WTC11 (cell line): ENCODE measurements at regions not wholly inside any gene's neighbourhood (a gene's known extent, or its start where the extent isn't known, plus 50 kb on each side); places are given as distances from the start of the nearest gene placed in this dataset.

Experiments used
- ATAC-seq: fragments of 200-7000 bp; cut with Tn5 transposase; 2 replicates; pipeline ENCODE4 v1.10.0; 2021; ENCODE audit warnings: mild to moderate bottlenecking, moderate library complexity
- CTCF ChIA-PET: fragments of 300-600 bp; sonication (Branson Sonifier 250); formaldehyde crosslinking; loops from one replicate; lab custom pipeline; 2021; ENCODE audit warnings: antibody characterized with exemption; lab: Charles Lee
- POLR2A ChIA-PET: fragments of 350-600 bp; sonication (Branson Sonifier 250); formaldehyde crosslinking; loops from one replicate; lab custom pipeline; 2021; ENCODE audit warnings: antibody characterized with exemption; lab: Charles Lee
- DNase-seq: peaks from one replicate; pipeline ENCODE4 v3.0.0; 2021; ENCODE audit warnings: low spot score
- H3K27ac Mint-ChIP-seq: 2 replicates; pipeline ENCODE4 v1.8.0; 2021; ENCODE audit warnings: mixed read lengths
- H3K27me3 Mint-ChIP-seq: 2 replicates; pipeline ENCODE4 v1.8.0; 2021; ENCODE audit warnings: low read depth, mild to moderate bottlenecking, moderate library complexity, mixed read lengths
- H3K36me3 Mint-ChIP-seq: 2 replicates; pipeline ENCODE4 v1.8.0; 2021; ENCODE audit warnings: mixed read lengths
- H3K4me1 Mint-ChIP-seq: 2 replicates; pipeline ENCODE4 v1.8.0; 2022; ENCODE audit warnings: mixed read lengths
- H3K4me3 Mint-ChIP-seq: 2 replicates; pipeline ENCODE4 v1.8.0; 2021; ENCODE audit warnings: mild to moderate bottlenecking, moderate library complexity, mixed read lengths
- H3K9me3 Mint-ChIP-seq: 2 replicates; pipeline ENCODE4 v1.8.0; 2021; ENCODE audit warnings: mixed read lengths
- ATF1 ChIP-seq: sonication (generic); formaldehyde crosslinking; IDR thresholded peaks from 2 replicates; pipeline ENCODE4 v1.8.1; 2023; ENCODE audit warnings: mild to moderate bottlenecking, moderate library complexity, missing genetic modification reagents
- CDX4 ChIP-seq: fragments of 250-450 bp; sonication (Bioruptor Pico); IDR thresholded peaks from 2 replicates; pipeline ENCODE4 v1.9.0; 2021; ENCODE audit warnings: moderate library complexity, mild to moderate bottlenecking, inconsistent platforms, borderline replicate concordance
- E2F4 ChIP-seq: sonication (generic); formaldehyde crosslinking; IDR thresholded peaks from 2 replicates; pipeline ENCODE4 v1.8.1; 2022; ENCODE audit warnings: low read depth, mild to moderate bottlenecking, moderate library complexity, missing genetic modification reagents, borderline replicate concordance
- ELF4 ChIP-seq: sonication (generic); formaldehyde crosslinking; IDR thresholded peaks from 2 replicates; pipeline ENCODE4 v1.8.1; 2022; ENCODE audit warnings: low read depth, mild to moderate bottlenecking, moderate library complexity, missing genetic modification reagents
- ERG ChIP-seq: fragments of 250-450 bp; sonication (Bioruptor Pico); IDR thresholded peaks from 2 replicates; pipeline ENCODE4 v1.8.0; 2021; ENCODE audit warnings: mild to moderate bottlenecking
- FOXJ3 ChIP-seq: sonication (generic); formaldehyde crosslinking; IDR thresholded peaks from 2 replicates; pipeline ENCODE4 v1.9.0; 2021; ENCODE audit warnings: missing genetic modification reagents, mild to moderate bottlenecking, borderline replicate concordance
- IRF2 ChIP-seq: sonication (generic); formaldehyde crosslinking; IDR thresholded peaks from 2 replicates; pipeline ENCODE4 v1.8.0; 2022; ENCODE audit warnings: low read depth, missing genetic modification reagents, borderline replicate concordance
- JAZF1 ChIP-seq: fragments of 250-450 bp; sonication (Bioruptor Pico); IDR thresholded peaks from 2 replicates; pipeline ENCODE4 v1.9.0; 2021; ENCODE audit warnings: moderate library complexity, mild to moderate bottlenecking, inconsistent platforms
- JUN ChIP-seq: sonication (generic); formaldehyde crosslinking; IDR thresholded peaks from 2 replicates; pipeline ENCODE4 v1.8.0; 2023; ENCODE audit warnings: mild to moderate bottlenecking, missing genetic modification reagents
- MAX ChIP-seq: sonication (generic); formaldehyde crosslinking; IDR thresholded peaks from 2 replicates; pipeline ENCODE4 v1.8.0; 2022; ENCODE audit warnings: mild to moderate bottlenecking, missing genetic modification reagents
- MXD4 ChIP-seq: fragments of 250-450 bp; sonication (Bioruptor Pico); IDR thresholded peaks from 2 replicates; pipeline ENCODE4 v1.8.0; 2021; ENCODE audit warnings: mild to moderate bottlenecking, moderate library complexity, borderline replicate concordance
- NFE2L1 ChIP-seq: sonication (generic); formaldehyde crosslinking; IDR thresholded peaks from 2 replicates; pipeline ENCODE4 v1.8.1; 2023; ENCODE audit warnings: missing genetic modification reagents
- RELA ChIP-seq: sonication (generic); formaldehyde crosslinking; IDR thresholded peaks from 2 replicates; pipeline ENCODE4 v1.8.1; 2022; ENCODE audit warnings: missing genetic modification reagents, mild to moderate bottlenecking, borderline replicate concordance
- SMAD3 ChIP-seq: sonication (generic); formaldehyde crosslinking; IDR thresholded peaks from 2 replicates; pipeline ENCODE4 v1.8.0; 2022; ENCODE audit warnings: missing genetic modification reagents, mild to moderate bottlenecking, borderline replicate concordance
- SMAD4 ChIP-seq: sonication (generic); formaldehyde crosslinking; IDR thresholded peaks from 2 replicates; pipeline ENCODE4 v1.8.0; 2022; ENCODE audit warnings: mild to moderate bottlenecking, missing genetic modification reagents
- SP1 ChIP-seq: sonication (generic); formaldehyde crosslinking; conservative IDR thresholded peaks from 2 replicates; pipeline ENCODE4 v1.8.1; 2022; ENCODE audit warnings: missing genetic modification reagents
- TEAD1 ChIP-seq: sonication (generic); formaldehyde crosslinking; IDR thresholded peaks from 2 replicates; pipeline ENCODE4 v1.8.0; 2022; ENCODE audit warnings: mild to moderate bottlenecking, missing genetic modification reagents
- TEAD4 ChIP-seq: sonication (generic); formaldehyde crosslinking; IDR thresholded peaks from 2 replicates; pipeline ENCODE4 v1.8.0; 2022; ENCODE audit warnings: mild to moderate bottlenecking, missing genetic modification reagents
- ZBTB21 ChIP-seq: sonication (generic); formaldehyde crosslinking; IDR thresholded peaks from 2 replicates; pipeline ENCODE4 v1.8.1; 2023; ENCODE audit warnings: mild to moderate bottlenecking, missing genetic modification reagents, borderline replicate concordance
- ZMAT4 ChIP-seq: fragments of 250-450 bp; sonication (Bioruptor Pico); IDR thresholded peaks from 2 replicates; pipeline ENCODE4 v1.9.0; 2021; ENCODE audit warnings: mild to moderate bottlenecking
- ZNF219 ChIP-seq: sonication (generic); formaldehyde crosslinking; IDR thresholded peaks from 2 replicates; pipeline ENCODE4 v1.8.0; 2023; ENCODE audit warnings: missing genetic modification reagents, mild to moderate bottlenecking, borderline replicate concordance
- ZNF232 ChIP-seq: sonication (generic); formaldehyde crosslinking; IDR thresholded peaks from 2 replicates; pipeline ENCODE4 v1.8.0; 2022; ENCODE audit warnings: mild to moderate bottlenecking, missing genetic modification reagents
- ZNF281 ChIP-seq: sonication (generic); formaldehyde crosslinking; IDR thresholded peaks from 2 replicates; pipeline ENCODE4 v1.8.0; 2023; ENCODE audit warnings: mild to moderate bottlenecking, missing genetic modification reagents
- ZNF416 ChIP-seq: fragments of 250-450 bp; sonication (Bioruptor Pico); IDR thresholded peaks from 2 replicates; pipeline ENCODE4 v1.9.0; 2021; ENCODE audit warnings: mild to moderate bottlenecking, inconsistent platforms

- POLR2A ChIA-PET, result no interaction called here
- Mint-ChIP-seq H3K4me3 (no peak overlapping the region), H3K36me3 (peaks cover 11% of the 10 kb centered on the region), H3K9me3 (peaks cover 18% of the 10 kb centered on the region), H3K27ac (no peak overlapping the region), H3K4me1 (no peaks in the 10 kb centered on the region), H3K27me3 (no peaks in the 10 kb centered on the region)
- DNase-seq (no peak), ATAC-seq (no peak)
- CTCF ChIA-PET, result no interaction called here
- TF ChIP-seq TEAD1 (CRISPR knock-in tag) (no peak), ATF1 (CRISPR knock-in tag) (no peak), JUN (CRISPR knock-in tag) (no peak), MXD4 (CRISPR knock-in tag) (no peak)
These were observed 466.7 kb upstream of the TENM3 start for GRCh38 chr4:181776264-181777054.

GRCh38 chr4:181777518-181777917, 465.7 kb upstream of the TENM3 start:
- POLR2A ChIA-PET, result interaction anchor here (0.6 kb wide), 1 partner anchor 304 kb away, joined by 6 read pairs; no protein-coding TSS in a partner anchor
- ATAC-seq (no peak), DNase-seq (no peak)
- no peak overlapping the region for H3K4me3 Mint-ChIP-seq
- H3K36me3 Mint-ChIP-seq, result peaks cover 11% of the 10 kb centered on the region
- CTCF ChIA-PET, result no interaction called here
- peaks cover 18% of the 10 kb centered on the region for H3K9me3 Mint-ChIP-seq
- TF ChIP-seq CDX4 (CRISPR knock-in tag) (no peak), SMAD3 (no peak), NFE2L1 (no peak), ZNF232 (no peak), ELF4 (CRISPR knock-in tag) (no peak), ERG (CRISPR knock-in tag) (no peak), E2F4 (CRISPR knock-in tag) (no peak), ZNF219 (CRISPR knock-in tag) (no peak), TEAD4 (CRISPR knock-in tag) (no peak), IRF2 (CRISPR knock-in tag) (no peak), FOXJ3 (CRISPR knock-in tag) (no peak), ZNF281 (CRISPR knock-in tag) (no peak), MAX (no peak), ZNF416 (CRISPR knock-in tag) (no peak), SP1 (CRISPR knock-in tag) (no peak), RELA (CRISPR knock-in tag) (no peak), JAZF1 (CRISPR knock-in tag) (no peak), ZBTB21 (CRISPR knock-in tag) (no peak), SMAD4 (CRISPR knock-in tag) (no peak), ZMAT4 (CRISPR knock-in tag) (no peak)
- no peaks in the 10 kb centered on the region for H3K4me1 Mint-ChIP-seq
- no peaks in the 10 kb centered on the region for H3K27me3 Mint-ChIP-seq
- H3K27ac Mint-ChIP-seq, result no peak overlapping the region
